ENCODE measurements at regions not wholly inside any gene's neighbourhood (a gene's known extent, or its start where the extent isn't known, plus 50 kb on each side); places are given as distances from the start of the nearest gene placed in this dataset.

DNA sequence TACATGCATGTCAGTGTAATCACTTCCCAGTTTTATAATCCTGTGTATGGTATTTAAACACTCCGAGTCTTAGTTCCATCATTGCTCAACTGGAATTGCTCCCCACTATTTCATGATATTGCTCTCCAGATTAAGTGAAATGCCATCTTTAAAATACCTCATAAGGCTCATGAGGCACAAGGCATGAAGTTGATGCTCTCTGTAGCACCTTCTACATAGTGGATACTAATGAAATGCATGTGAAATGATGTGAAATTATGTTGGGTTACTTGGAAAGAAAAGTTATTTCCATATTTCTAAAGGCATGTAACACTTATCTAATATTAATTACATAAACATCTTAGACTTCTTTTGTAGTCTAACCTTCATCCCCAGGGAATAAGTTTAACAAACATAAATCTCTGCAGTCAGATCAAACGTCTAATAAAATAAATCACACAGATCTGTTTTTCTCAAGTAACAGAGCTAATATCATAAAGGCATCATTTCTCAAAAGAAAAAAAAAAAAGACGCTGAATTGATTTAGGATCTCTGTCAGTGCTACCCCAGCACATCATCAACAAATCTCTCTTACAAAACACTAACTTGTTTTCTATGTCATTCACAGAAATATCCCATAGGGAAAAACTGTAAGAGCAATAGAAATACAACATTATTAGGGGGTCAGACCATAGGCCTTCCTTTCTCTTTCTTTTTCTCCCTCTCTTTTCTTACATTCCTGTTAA is 736.0 kb upstream of the LRRC4C start:
- TF ChIP-seq, protein P1, sequence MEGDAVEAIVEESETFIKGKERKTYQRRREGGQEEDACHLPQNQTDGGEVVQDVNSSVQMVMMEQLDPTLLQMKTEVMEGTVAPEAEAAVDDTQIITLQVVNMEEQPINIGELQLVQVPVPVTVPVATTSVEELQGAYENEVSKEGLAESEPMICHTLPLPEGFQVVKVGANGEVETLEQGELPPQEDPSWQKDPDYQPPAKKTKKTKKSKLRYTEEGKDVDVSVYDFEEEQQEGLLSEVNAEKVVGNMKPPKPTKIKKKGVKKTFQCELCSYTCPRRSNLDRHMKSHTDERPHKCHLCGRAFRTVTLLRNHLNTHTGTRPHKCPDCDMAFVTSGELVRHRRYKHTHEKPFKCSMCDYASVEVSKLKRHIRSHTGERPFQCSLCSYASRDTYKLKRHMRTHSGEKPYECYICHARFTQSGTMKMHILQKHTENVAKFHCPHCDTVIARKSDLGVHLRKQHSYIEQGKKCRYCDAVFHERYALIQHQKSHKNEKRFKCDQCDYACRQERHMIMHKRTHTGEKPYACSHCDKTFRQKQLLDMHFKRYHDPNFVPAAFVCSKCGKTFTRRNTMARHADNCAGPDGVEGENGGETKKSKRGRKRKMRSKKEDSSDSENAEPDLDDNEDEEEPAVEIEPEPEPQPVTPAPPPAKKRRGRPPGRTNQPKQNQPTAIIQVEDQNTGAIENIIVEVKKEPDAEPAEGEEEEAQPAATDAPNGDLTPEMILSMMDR (IDR thresholded peaks at IDR 0.05) = no peak
- no peak for TF ChIP-seq POLR2A (IDR thresholded peaks at IDR 0.05; ENCODE audit: low read depth)

Data from esophagus muscularis mucosa (tissue), 3 donors.